H1 (cell line): ENCODE measurements at regions not wholly inside any gene's neighbourhood (a gene's known extent, or its start where the extent isn't known, plus 50 kb on each side); places are given as distances from the start of the nearest gene placed in this dataset.

Source experiments
- CTCF ChIA-PET: fragments of 300-600 bp; sonication (Branson Sonifier 250); formaldehyde crosslinking; loops from one replicate; lab custom pipeline; 2021; ENCODE audit not compliant: partially characterized antibody; lab: Charles Lee
- POLR2A ChIA-PET: fragments of 300-600 bp; sonication (Branson Sonifier 250); formaldehyde crosslinking; loops from one replicate; lab custom pipeline; 2021; ENCODE audit warnings: inconsistent platforms; ENCODE audit not compliant: partially characterized antibody; lab: Charles Lee
- DNase-seq, 2 experiments: peaks; one replicate each; pipeline versions ENCODE4 v3.0.0 to v3.0.0-alpha.2; 2010 to 2022; ENCODE audit warnings: low spot score in 2 of 2, low read depth in 1 of 2, mixed read lengths in 1 of 2
- FAIRE-seq: peaks from 2 replicates; lab custom pipeline; 2011; peaks lifted over from hg19 to GRCh38; lab: Jason Lieb, UNC
- H2AFZ ChIP-seq: 2 replicates; pipeline ENCODE4 v1.8.1; 2012; ENCODE audit warnings: low read length, inconsistent platforms
- H2AK5ac ChIP-seq: 2 replicates; pipeline ENCODE4 v1.6.1; 2013; ENCODE audit warnings: low read depth, low read length
- H2BK120ac ChIP-seq: replicated peaks from 2 replicates; pipeline ENCODE3; 2013; ENCODE audit warnings: low read depth, low read length, inconsistent platforms
- H2BK12ac ChIP-seq: 2 replicates; pipeline ENCODE4 v1.6.1; 2013; ENCODE audit warnings: low read depth, low read length
- H2BK15ac ChIP-seq: 2 replicates; pipeline ENCODE4 v1.6.1; 2013; ENCODE audit warnings: low read length
- H2BK20ac ChIP-seq: 2 replicates; pipeline ENCODE4 v1.6.1; 2013; ENCODE audit warnings: low read length
- H2BK5ac ChIP-seq: 2 replicates; pipeline ENCODE4 v1.6.1; 2013; ENCODE audit warnings: low read depth, low read length
- H3K14ac ChIP-seq: 2 replicates; pipeline ENCODE4 v1.6.1; 2013; ENCODE audit warnings: inconsistent platforms; ENCODE audit not compliant: insufficient read length
- H3K18ac ChIP-seq: 2 replicates; pipeline ENCODE4 v1.6.1; 2013; ENCODE audit warnings: low read length; ENCODE audit errors: extremely low read depth
- H3K23ac ChIP-seq: 2 replicates; pipeline ENCODE4 v1.6.1; 2013; ENCODE audit warnings: inconsistent platforms; ENCODE audit not compliant: insufficient read length
- H3K23me2 ChIP-seq: 2 replicates; pipeline ENCODE4 v1.6.1; 2013; ENCODE audit warnings: low read depth, low read length
- H3K27ac ChIP-seq: 2 replicates; pipeline ENCODE4 v1.6.1; 2011; ENCODE audit warnings: low read depth, low read length, inconsistent platforms
- H3K27me3 ChIP-seq, 4 experiments: replicated peaks in 1 of 4; 1 replicate in 1 of 4; 2 replicates in 3 of 4; pipeline versions ENCODE4 v1.6.1 to v1.8.1; 2011 to 2013; ENCODE audit warnings: low read length in 3 of 4, mild to moderate bottlenecking in 3 of 4, inconsistent platforms in 2 of 4, mixed read lengths in 2 of 4, moderate library complexity in 1 of 4; ENCODE audit not compliant: control insufficient read depth in 3 of 4, insufficient read depth in 3 of 4; ENCODE audit errors: extremely low read depth in 1 of 4
- H3K36me3 ChIP-seq, 4 experiments: 2 replicates each; pipeline versions ENCODE4 v1.6.1 to v1.8.1; 2011 to 2013; ENCODE audit warnings: mild to moderate bottlenecking in 4 of 4, low read length in 3 of 4, moderate library complexity in 2 of 4, control low read depth in 1 of 4, inconsistent platforms in 1 of 4; ENCODE audit not compliant: insufficient read depth in 4 of 4, control insufficient read depth in 2 of 4
- H3K4ac ChIP-seq: replicated peaks from 2 replicates; pipeline ENCODE3; 2013; ENCODE audit warnings: low read length, low read depth, mixed read lengths, inconsistent platforms; ENCODE audit not compliant: insufficient read length
- H3K4me1 ChIP-seq, 4 experiments: replicated peaks in 1 of 4; 1 replicate in 1 of 4; 2 replicates in 3 of 4; pipeline versions ENCODE4 v1.6.1 to v1.8.1; 2011 to 2013; ENCODE audit warnings: low read length in 3 of 4, inconsistent platforms in 2 of 4, mixed read lengths in 1 of 4; ENCODE audit not compliant: insufficient read depth in 4 of 4, control insufficient read depth in 3 of 4
- H3K4me2 ChIP-seq, 2 experiments: 2 replicates each; pipeline versions ENCODE4 v1.6.1 to v1.8.1; 2011 to 2013; ENCODE audit warnings: low read depth in 2 of 2, low read length in 2 of 2, control low read depth in 1 of 2, inconsistent platforms in 1 of 2, mild to moderate bottlenecking in 1 of 2; ENCODE audit not compliant: insufficient read depth in 1 of 2
- H3K4me3 ChIP-seq, 4 experiments: fragments of 200-600, 300-600 bp in 1 of 4; sonication (generic), shearing (Covaris generic), sonication (Bioruptor Twin) in 1 of 4; 2 replicates each; pipeline versions ENCODE4 v1.5.1 to v1.8.1; 2011 to 2016; ENCODE audit warnings: low read length in 4 of 4, low read depth in 3 of 4, control low read depth in 2 of 4, inconsistent platforms in 2 of 4, mild to moderate bottlenecking in 2 of 4, mixed read lengths in 1 of 4, moderate library complexity in 1 of 4; ENCODE audit not compliant: insufficient read depth in 2 of 4; ENCODE audit errors: extremely low read depth in 1 of 4
- H3K56ac ChIP-seq: replicated peaks from 2 replicates; pipeline ENCODE3; 2013; ENCODE audit warnings: low read depth, mild to moderate bottlenecking, mixed read lengths, low read length, inconsistent platforms; ENCODE audit not compliant: insufficient read length
- H3K79me1 ChIP-seq: 2 replicates; pipeline ENCODE4 v1.6.1; 2013; ENCODE audit warnings: low read depth, low read length, control low read depth
- H3K79me2 ChIP-seq, 2 experiments: 2 replicates each; pipeline versions ENCODE4 v1.6.1 to v1.8.1; 2012 to 2013; ENCODE audit warnings: low read length in 2 of 2, mild to moderate bottlenecking in 2 of 2, inconsistent platforms in 1 of 2; ENCODE audit not compliant: insufficient read depth in 2 of 2, control insufficient read depth in 1 of 2
- H3K9ac ChIP-seq, 4 experiments: replicated peaks in 1 of 4; 1 replicate in 1 of 4; 2 replicates in 3 of 4; pipeline versions ENCODE4 v1.6.1 to v1.8.1; 2011 to 2013; ENCODE audit warnings: low read depth in 3 of 4, low read length in 3 of 4, control low read depth in 2 of 4, mild to moderate bottlenecking in 2 of 4, moderate library complexity in 2 of 4, inconsistent platforms in 1 of 4; ENCODE audit errors: extremely low read depth in 1 of 4
- H3K9me3 ChIP-seq, 2 experiments: 2 replicates each; pipeline versions ENCODE4 v1.6.1 to v1.8.1; 2012 to 2013; ENCODE audit warnings: mild to moderate bottlenecking in 2 of 2, moderate library complexity in 2 of 2, control low read depth in 1 of 2, inconsistent platforms in 1 of 2, low read depth in 1 of 2, low read length in 1 of 2, mixed read lengths in 1 of 2; ENCODE audit not compliant: insufficient read depth in 2 of 2
- H4K20me1 ChIP-seq, 2 experiments: replicated peaks in 1 of 2; 2 replicates each; pipeline versions ENCODE3 to v1.8.1; 2011 to 2013; ENCODE audit warnings: inconsistent platforms in 2 of 2, low read length in 2 of 2, mild to moderate bottlenecking in 1 of 2; ENCODE audit not compliant: insufficient read depth in 2 of 2, control insufficient read depth in 1 of 2
- H4K5ac ChIP-seq: 2 replicates; pipeline ENCODE4 v1.6.1; 2013; ENCODE audit warnings: low read length, low read depth, mixed read lengths, inconsistent platforms; ENCODE audit not compliant: insufficient read length
- H4K8ac ChIP-seq: 2 replicates; pipeline ENCODE4 v1.8.0; 2013; ENCODE audit warnings: mild to moderate bottlenecking, moderate library complexity, low read length, inconsistent platforms; ENCODE audit not compliant: insufficient read depth; ENCODE audit errors: extremely low read depth
- H4K91ac ChIP-seq: replicated peaks from 2 replicates; pipeline ENCODE3; 2013; ENCODE audit warnings: low read length, mixed read lengths, inconsistent platforms; ENCODE audit not compliant: insufficient read length
- GTF2F1 ChIP-seq: IDR thresholded peaks from 2 replicates; pipeline ENCODE4 v1.6.1; 2012; ENCODE audit warnings: low read depth, low read length, improper control_type of control experiment, borderline replicate concordance
- NRF1 ChIP-seq: IDR thresholded peaks from 2 replicates; pipeline ENCODE4 v1.6.1; 2011; ENCODE audit warnings: mild to moderate bottlenecking, low read depth, low read length, improper control_type of control experiment
- YY1 ChIP-seq: IDR thresholded peaks from 2 replicates; pipeline ENCODE4 v1.6.1; 2011; ENCODE audit warnings: low read depth, mild to moderate bottlenecking, low read length
- WGBS, 2 experiments: shearing (Covaris generic) in 1 of 2; methylation state at CpG; one replicate each; pipeline versions ENCODE4 v1.1.6 to v1.1.7; 2013 to 2015; ENCODE audit warnings: low lambda C conversion rate in 2 of 2, mixed read lengths in 2 of 2, inconsistent platforms in 1 of 2, low coverage in 1 of 2, missing lambda C conversion rate in 1 of 2; ENCODE audit not compliant: insufficient replicate concordance in 2 of 2, insufficient coverage in 1 of 2, insufficient read length in 1 of 2; ENCODE audit errors: extremely low coverage in 1 of 2, missing lambda C conversion rate in 1 of 2; 5-methylcytosine and 5-hydroxymethylcytosine counted together

- no peak for DNase-seq
- peaks cover 0 to 4% of the 10 kb centered on the region in 2 experiments; a peak in 2 of 4 replicates for H3K9me3 ChIP-seq
- H3K56ac ChIP-seq = no peak overlapping the region
- TF ChIP-seq GTF2F1 (no peak), YY1 (no peak), NRF1 (no peak)
- H2BK12ac ChIP-seq = no peak overlapping the region
- no peak overlapping the region for H3K4me3 ChIP-seq
- POLR2A ChIA-PET = no interaction called here
- no peak overlapping the region for H2BK5ac ChIP-seq
- H3K18ac ChIP-seq = no peak overlapping the region
- no peak overlapping the region for H4K91ac ChIP-seq
- no peak overlapping the region for H2AK5ac ChIP-seq
- no peak overlapping the region for H3K14ac ChIP-seq
- H2BK20ac ChIP-seq = no peak overlapping the region
- no peak overlapping the region for H3K27ac ChIP-seq
- H3K4me1 ChIP-seq = no peaks in the 10 kb centered on the region
- no peak overlapping the region for H4K5ac ChIP-seq
- no peak overlapping the region for H2BK120ac ChIP-seq
- H3K79me1 ChIP-seq = no peaks in the 10 kb centered on the region
- H2BK15ac ChIP-seq = no peak overlapping the region
- H3K23ac ChIP-seq = no peak overlapping the region
- 89% methylated on average over 7 of the region's 7 CpGs; no CpG with 5 or more reads in 1 of the 2 experiments for WGBS, 2 experiments
- no peaks in the 10 kb centered on the region for H3K23me2 ChIP-seq
- no peak overlapping the region for H3K4ac ChIP-seq
- H3K36me3 ChIP-seq = no peaks in the 10 kb centered on the region
- H3K27me3 ChIP-seq = no peaks in the 10 kb centered on the region
- H2AFZ ChIP-seq = no peak overlapping the region
- no peaks in the 10 kb centered on the region for H4K20me1 ChIP-seq
- no peak for FAIRE-seq
- H4K8ac ChIP-seq = no peak overlapping the region
- no peak overlapping the region for H3K9ac ChIP-seq
- H3K79me2 ChIP-seq = no peaks in the 10 kb centered on the region
- CTCF ChIA-PET = no interaction called here
- H3K4me2 ChIP-seq = no peak overlapping the region
Measured at GRCh38 chr9:107693625-107694326, 204.2 kb upstream of the KLF4 start.
